Panc1 (cell line): ENCODE measurements at regions not wholly inside any gene's neighbourhood (a gene's known extent, or its start where the extent isn't known, plus 50 kb on each side); places are given as distances from the start of the nearest gene placed in this dataset.

Experiments
- CTCF ChIP-seq: fragments of 450-650 bp; IDR thresholded peaks from 2 replicates; pipeline ENCODE4 v1.5.1; 2017; ENCODE audit warnings: mild to moderate bottlenecking
- POLR2AphosphoS5 ChIP-seq: IDR thresholded peaks from 2 replicates; pipeline ENCODE4 v1.6.1; 2012; ENCODE audit warnings: mild to moderate bottlenecking, low read depth, low read length, moderate library complexity
- REST ChIP-seq, 2 experiments: IDR thresholded peaks; 2 replicates each; pipeline ENCODE4 v1.6.1; 2011 to 2012; ENCODE audit warnings: low read depth in 2 of 2, control low read depth in 1 of 2, low read length in 1 of 2, mild to moderate bottlenecking in 1 of 2, moderate library complexity in 1 of 2; ENCODE audit not compliant: insufficient read depth in 1 of 2
- TCF7L2 ChIP-seq: IDR thresholded peaks from 2 replicates; pipeline ENCODE4 v1.6.1; 2011; ENCODE audit warnings: mild to moderate bottlenecking, low read depth, low read length, inconsistent platforms

GRCh38 chr1:60956520-60956919, 125.8 kb upstream of the NFIA start:
- TF ChIP-seq POLR2AphosphoS5 = no peak
- TF ChIP-seq CTCF = no peak
- no peak for TF ChIP-seq REST (IDR thresholded peaks at IDR 0.05; ENCODE audit: insufficient read depth in 1 of 2, low read depth in 2 of 2, low read length in 1 of 2)
- no peak for TF ChIP-seq TCF7L2
